Activated CD4-positive, alpha-beta T cell treated with anti-CD3 and anti-CD28 coated beads, Interleukin-2, amount 10 ng/mL, durations not matched to agents 24 days and 14 days (primary cell): ENCODE measurements at regions not wholly inside any gene's neighbourhood (a gene's known extent, or its start where the extent isn't known, plus 50 kb on each side); places are given as distances from the start of the nearest gene placed in this dataset.

ENCODE experiments used
- DNase-seq: peaks from one replicate; pipeline ENCODE4 v3.0.0; 2022
- H3K27ac Mint-ChIP-seq: one replicate; pipeline ENCODE4 v1.8.0; 2022; ENCODE audit warnings: mild to moderate bottlenecking, mixed read lengths
- H3K27me3 Mint-ChIP-seq: one replicate; pipeline ENCODE4 v1.8.0; 2022; ENCODE audit warnings: mixed read lengths
- H3K36me3 Mint-ChIP-seq: one replicate; pipeline ENCODE4 v1.8.0; 2022; ENCODE audit warnings: low read depth, mild to moderate bottlenecking, mixed read lengths
- H3K4me1 Mint-ChIP-seq: one replicate; pipeline ENCODE4 v1.8.0; 2021; ENCODE audit warnings: mixed read lengths
- H3K4me3 Mint-ChIP-seq: one replicate; pipeline ENCODE4 v1.8.0; 2022; ENCODE audit warnings: mild to moderate bottlenecking, moderate library complexity, mixed read lengths
- H3K9me3 Mint-ChIP-seq: one replicate; pipeline ENCODE4 v1.8.0; 2021; ENCODE audit warnings: mixed read lengths
- intact Hi-C: fragments of 100-400 bp; cut with micrococcal nuclease; formaldehyde crosslinking; loops from one replicate; pipeline ENCODE4 v1.15.1; 2023

GRCh38 chr13:34667286-34668218, 274.5 kb upstream of the NBEA start:
- no peak overlapping the region for H3K4me3 Mint-ChIP-seq
- no peaks in the 10 kb centered on the region for H3K4me1 Mint-ChIP-seq
- H3K27me3 Mint-ChIP-seq = no peaks in the 10 kb centered on the region
- intact Hi-C loops = no loop called here
- H3K27ac Mint-ChIP-seq = no peak overlapping the region
- H3K36me3 Mint-ChIP-seq = no peaks in the 10 kb centered on the region
- no peak for DNase-seq
- no peaks in the 10 kb centered on the region for H3K9me3 Mint-ChIP-seq

- no peaks in the 10 kb centered on the region for H3K9me3 Mint-ChIP-seq
- no peak for DNase-seq
- H3K27me3 Mint-ChIP-seq = no peaks in the 10 kb centered on the region
- no peak overlapping the region for H3K27ac Mint-ChIP-seq
- no peak overlapping the region for H3K4me3 Mint-ChIP-seq
- no peaks in the 10 kb centered on the region for H3K36me3 Mint-ChIP-seq
- no peaks in the 10 kb centered on the region for H3K4me1 Mint-ChIP-seq
- intact Hi-C loops = no loop called here
Measured at GRCh38 chr13:34671137-34671536, 270.9 kb upstream of the NBEA start.

- Mint-ChIP-seq H3K4me3 (no peak overlapping the region), H3K36me3 (no peaks in the 10 kb centered on the region), H3K27me3 (no peaks in the 10 kb centered on the region), H3K4me1 (no peaks in the 10 kb centered on the region), H3K27ac (no peak overlapping the region), H3K9me3 (no peaks in the 10 kb centered on the region)
- DNase-seq = no peak
- intact Hi-C loops = no loop called here
Measured at GRCh38 chr13:34672631-34673030, 269.4 kb upstream of the NBEA start.

- no peak overlapping the region for H3K27ac Mint-ChIP-seq
Measured at GRCh38 chr13:34675626-34676025, 266.4 kb upstream of the NBEA start.

GRCh38 chr13:34678154-34678553, 263.9 kb upstream of the NBEA start:
- DNase-seq = no peak
- Mint-ChIP-seq H3K27me3 (no peaks in the 10 kb centered on the region), H3K9me3 (no peaks in the 10 kb centered on the region), H3K36me3 (no peaks in the 10 kb centered on the region), H3K4me1 (no peaks in the 10 kb centered on the region), H3K4me3 (no peak overlapping the region), H3K27ac (no peak overlapping the region)
- intact Hi-C loops = no loop called here

More at GRCh38 chr13:34675626-34676025, 266.4 kb upstream of the NBEA start:
- intact Hi-C loops = no loop called here
- DNase-seq = no peak
- Mint-ChIP-seq H3K4me1 (no peaks in the 10 kb centered on the region), H3K4me3 (no peak overlapping the region), H3K36me3 (no peaks in the 10 kb centered on the region), H3K9me3 (no peaks in the 10 kb centered on the region), H3K27me3 (no peaks in the 10 kb centered on the region)

GRCh38 chr13:34681405-34681955, 260.6 kb upstream of the NBEA start:
- no peaks in the 10 kb centered on the region for H3K36me3 Mint-ChIP-seq
- H3K4me1 Mint-ChIP-seq = no peaks in the 10 kb centered on the region
- no peaks in the 10 kb centered on the region for H3K27me3 Mint-ChIP-seq
- no peak for DNase-seq
- no peak overlapping the region for H3K4me3 Mint-ChIP-seq
- no peaks in the 10 kb centered on the region for H3K9me3 Mint-ChIP-seq
- intact Hi-C loops = no loop called here
- H3K27ac Mint-ChIP-seq = no peak overlapping the region

GRCh38 chr13:34695063-34695462, 247.0 kb upstream of the NBEA start:
- Mint-ChIP-seq H3K4me3 (no peak overlapping the region), H3K9me3 (no peaks in the 10 kb centered on the region), H3K27ac (no peak overlapping the region), H3K36me3 (no peaks in the 10 kb centered on the region), H3K27me3 (no peaks in the 10 kb centered on the region), H3K4me1 (no peaks in the 10 kb centered on the region)
- intact Hi-C loops = no loop called here
- DNase-seq = no peak

- no peak overlapping the region for H3K4me3 Mint-ChIP-seq
- intact Hi-C loops = no loop called here
Measured at GRCh38 chr13:34696296-34696695, 245.8 kb upstream of the NBEA start.

GRCh38 chr13:34696741-34697140, 245.3 kb upstream of the NBEA start:
- no peaks in the 10 kb centered on the region for H3K4me1 Mint-ChIP-seq
- no peak overlapping the region for H3K27ac Mint-ChIP-seq
- no peaks in the 10 kb centered on the region for H3K27me3 Mint-ChIP-seq
- intact Hi-C loops = no loop called here
- no peaks in the 10 kb centered on the region for H3K36me3 Mint-ChIP-seq
- no peak for DNase-seq
- no peaks in the 10 kb centered on the region for H3K9me3 Mint-ChIP-seq
- H3K4me3 Mint-ChIP-seq = no peak overlapping the region

More at GRCh38 chr13:34696296-34696695, 245.8 kb upstream of the NBEA start:
- DNase-seq = no peak
- Mint-ChIP-seq H3K36me3 (no peaks in the 10 kb centered on the region), H3K27me3 (no peaks in the 10 kb centered on the region), H3K4me1 (no peaks in the 10 kb centered on the region), H3K9me3 (no peaks in the 10 kb centered on the region), H3K27ac (no peak overlapping the region)

- Mint-ChIP-seq H3K9me3 (no peaks in the 10 kb centered on the region), H3K4me3 (no peak overlapping the region), H3K36me3 (no peaks in the 10 kb centered on the region), H3K27ac (no peak overlapping the region), H3K4me1 (no peaks in the 10 kb centered on the region), H3K27me3 (no peaks in the 10 kb centered on the region)
- no peak for DNase-seq
- intact Hi-C loops = no loop called here
Measured at GRCh38 chr13:34698945-34699344, 243.1 kb upstream of the NBEA start.

GRCh38 chr13:34700155-34700554, 241.9 kb upstream of the NBEA start:
- H3K36me3 Mint-ChIP-seq = no peaks in the 10 kb centered on the region
- H3K9me3 Mint-ChIP-seq = no peaks in the 10 kb centered on the region
- no peak overlapping the region for H3K4me3 Mint-ChIP-seq
- H3K27ac Mint-ChIP-seq = no peak overlapping the region
- intact Hi-C loops = no loop called here
- H3K27me3 Mint-ChIP-seq = no peaks in the 10 kb centered on the region
- no peaks in the 10 kb centered on the region for H3K4me1 Mint-ChIP-seq
- no peak for DNase-seq

GRCh38 chr13:34701919-34702318, 240.2 kb upstream of the NBEA start:
- Mint-ChIP-seq H3K4me1 (no peaks in the 10 kb centered on the region), H3K27ac (no peak overlapping the region), H3K36me3 (no peaks in the 10 kb centered on the region), H3K9me3 (peaks cover 3% of the 10 kb centered on the region), H3K27me3 (no peaks in the 10 kb centered on the region), H3K4me3 (no peak overlapping the region)
- intact Hi-C loops = no loop called here
- DNase-seq = no peak

- no peak overlapping the region for H3K4me3 Mint-ChIP-seq
- H3K36me3 Mint-ChIP-seq = no peaks in the 10 kb centered on the region
- H3K27ac Mint-ChIP-seq = no peak overlapping the region
- intact Hi-C loops = no loop called here
- no peaks in the 10 kb centered on the region for H3K27me3 Mint-ChIP-seq
- H3K9me3 Mint-ChIP-seq = peaks cover 7% of the 10 kb centered on the region
- DNase-seq = no peak
- H3K4me1 Mint-ChIP-seq = no peaks in the 10 kb centered on the region
Measured at GRCh38 chr13:34708566-34709313, 233.3 kb upstream of the NBEA start.
